ENCODE measurements at regions not wholly inside any gene's neighbourhood (a gene's known extent, or its start where the extent isn't known, plus 50 kb on each side); places are given as distances from the start of the nearest gene placed in this dataset.

- TF ChIP-seq CTCF (IDR thresholded peaks at IDR 0.05; ENCODE audit: control insufficient read depth, insufficient read depth, low read depth, low read length, missing control alignments) = no peak
- DNase-seq (ENCODE audit: low read depth) = no peak
Measured at GRCh38 chr12:69015831-69016230, 82.9 kb upstream of the CPM start.

GRCh38 chr12:69019082-69019481 is 86.1 kb upstream of the CPM start:
- no peak for DNase-seq (ENCODE audit: low read depth)
- TF ChIP-seq CTCF (IDR thresholded peaks at IDR 0.05; ENCODE audit: control insufficient read depth, insufficient read depth, low read depth, low read length, missing control alignments) = no peak
- H3K4me3 ChIP-seq (ENCODE audit: control insufficient read depth, low read depth, low read length) = no peak overlapping the region

More at GRCh38 chr12:69015831-69016230, 82.9 kb upstream of the CPM start:
- H3K4me3 ChIP-seq (ENCODE audit: control insufficient read depth, low read depth, low read length) = no peak overlapping the region

GRCh38 chr12:69019910-69020309 is 86.9 kb upstream of the CPM start:
- TF ChIP-seq CTCF (IDR thresholded peaks at IDR 0.05; ENCODE audit: control insufficient read depth, insufficient read depth, low read depth, low read length, missing control alignments) = no peak
- no peak overlapping the region for H3K4me3 ChIP-seq (ENCODE audit: control insufficient read depth, low read depth, low read length)
- DNase-seq (ENCODE audit: low read depth) = no peak

- no peak for DNase-seq (ENCODE audit: low read depth)
- TF ChIP-seq CTCF (IDR thresholded peaks at IDR 0.05; ENCODE audit: control insufficient read depth, insufficient read depth, low read depth, low read length, missing control alignments) = no peak
- no peak overlapping the region for H3K4me3 ChIP-seq (ENCODE audit: control insufficient read depth, low read depth, low read length)
Measured at GRCh38 chr12:69022674-69023073, 89.7 kb upstream of the CPM start.

- no peak overlapping the region for H3K4me3 ChIP-seq (ENCODE audit: control insufficient read depth, low read depth, low read length)
- no peak for DNase-seq (ENCODE audit: low read depth)
- no peak for TF ChIP-seq CTCF (IDR thresholded peaks at IDR 0.05; ENCODE audit: control insufficient read depth, insufficient read depth, low read depth, low read length, missing control alignments)
Measured at GRCh38 chr12:69023840-69024239, 90.9 kb upstream of the CPM start.

- H3K4me3 ChIP-seq (ENCODE audit: control insufficient read depth, low read depth, low read length) = no peak overlapping the region
- no peak for DNase-seq (ENCODE audit: low read depth)
- no peak for TF ChIP-seq CTCF (IDR thresholded peaks at IDR 0.05; ENCODE audit: control insufficient read depth, insufficient read depth, low read depth, low read length, missing control alignments)
Measured at GRCh38 chr12:69024413-69024812, 91.4 kb upstream of the CPM start.

GRCh38 chr12:69024907-69025306 is 91.9 kb upstream of the CPM start:
- TF ChIP-seq CTCF (IDR thresholded peaks at IDR 0.05; ENCODE audit: control insufficient read depth, insufficient read depth, low read depth, low read length, missing control alignments) = no peak
- no peak overlapping the region for H3K4me3 ChIP-seq (ENCODE audit: control insufficient read depth, low read depth, low read length)
- no peak for DNase-seq (ENCODE audit: low read depth)
